ENCODE measurements at regions not wholly inside any gene's neighbourhood (a gene's known extent, or its start where the extent isn't known, plus 50 kb on each side); places are given as distances from the start of the nearest gene placed in this dataset.

DNA sequence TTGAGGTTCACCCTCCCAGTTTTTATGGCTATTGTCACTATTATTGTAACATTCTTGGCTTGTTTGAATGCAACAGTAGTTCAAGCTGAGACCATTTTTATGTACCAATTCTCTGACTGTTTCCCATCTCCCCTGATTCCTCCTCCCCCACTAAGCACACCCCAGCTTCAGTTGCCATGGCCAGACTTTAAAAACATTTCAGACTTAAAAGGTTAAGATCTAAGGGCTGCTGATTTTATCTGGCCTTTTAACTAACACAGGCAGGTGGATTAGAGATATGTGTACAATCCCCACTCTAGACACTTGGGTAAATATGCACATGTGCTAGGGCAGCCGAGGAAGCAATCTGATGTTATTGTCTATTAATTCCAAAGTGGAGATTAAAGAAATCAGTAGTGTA, 386.3 kb upstream of the NR2F2 start:
- no peaks in the 10 kb centered on the region for H4K20me1 ChIP-seq (ENCODE audit: insufficient read depth, low read length)
- H3K4me3 ChIP-seq (ENCODE audit: low read length), result no peak overlapping the region
- H3K36me3 ChIP-seq (replicated peaks; ENCODE audit: low read depth, low read length), result no peaks in the 10 kb centered on the region
- no peaks in the 10 kb centered on the region for H3K27me3 ChIP-seq (ENCODE audit: low read depth, low read length)
- no peak overlapping the region for H3K9ac ChIP-seq (ENCODE audit: low read length)
- H3K4me2 ChIP-seq (ENCODE audit: low read length), result no peak overlapping the region
- no peak overlapping the region for H3K27ac ChIP-seq (ENCODE audit: low read length)
- TF ChIP-seq EZH2phosphoT487 (IDR thresholded peaks at IDR 0.05; ENCODE audit: low read depth), result no peak
- no peak for TF ChIP-seq CTCF (IDR thresholded peaks at IDR 0.05; ENCODE audit: low read depth, low read length)
- no peaks in the 10 kb centered on the region for H3K9me3 ChIP-seq (ENCODE audit: insufficient read depth, low read length)
- no peaks in the 10 kb centered on the region for H3K4me1 ChIP-seq (ENCODE audit: low read length)
- H2AFZ ChIP-seq (ENCODE audit: low read depth, low read length), result no peak overlapping the region
- no peaks in the 10 kb centered on the region for H3K79me2 ChIP-seq (ENCODE audit: low read length)

GRCh38 chr15:95944661-95945255, 385.7 kb upstream of the NR2F2 start:
- H3K27ac ChIP-seq (ENCODE audit: low read length), result no peak overlapping the region

DNA sequence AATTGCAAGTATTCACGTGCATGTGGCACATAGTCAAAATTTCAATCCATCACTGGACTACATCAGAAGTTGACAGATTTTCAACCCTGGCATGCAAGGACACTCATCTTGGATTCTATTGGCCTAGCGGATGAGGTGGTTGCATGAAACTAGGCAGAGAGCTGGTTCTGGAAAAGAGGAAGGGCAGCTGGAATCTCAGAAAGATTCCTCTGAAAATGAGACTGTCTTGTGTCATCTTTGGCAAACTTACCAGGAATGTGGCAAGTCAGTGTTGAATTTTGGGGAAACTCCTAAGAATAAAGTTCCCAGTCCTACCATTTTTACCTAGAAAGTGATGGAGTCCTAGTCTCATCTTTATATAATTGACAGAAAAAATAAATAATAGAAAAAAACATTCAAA, 384.3 kb upstream of the NR2F2 start:
- no peaks in the 10 kb centered on the region for H3K9me3 ChIP-seq (ENCODE audit: insufficient read depth, low read length)
- no peaks in the 10 kb centered on the region for H3K27me3 ChIP-seq (ENCODE audit: low read depth, low read length)
- TF ChIP-seq CTCF (IDR thresholded peaks at IDR 0.05; ENCODE audit: low read depth, low read length), result no peak
- TF ChIP-seq EZH2phosphoT487 (IDR thresholded peaks at IDR 0.05; ENCODE audit: low read depth), result no peak
- no peak overlapping the region for H3K4me3 ChIP-seq (ENCODE audit: low read length)
- H3K4me1 ChIP-seq (ENCODE audit: low read length), result no peaks in the 10 kb centered on the region
- no peak overlapping the region for H3K4me2 ChIP-seq (ENCODE audit: low read length)
- no peak overlapping the region for H3K27ac ChIP-seq (ENCODE audit: low read length)
- no peaks in the 10 kb centered on the region for H3K36me3 ChIP-seq (replicated peaks; ENCODE audit: low read depth, low read length)
- no peak overlapping the region for H2AFZ ChIP-seq (ENCODE audit: low read depth, low read length)
- H3K79me2 ChIP-seq (ENCODE audit: low read length), result no peaks in the 10 kb centered on the region
- no peaks in the 10 kb centered on the region for H4K20me1 ChIP-seq (ENCODE audit: insufficient read depth, low read length)
- H3K9ac ChIP-seq (ENCODE audit: low read length), result no peak overlapping the region

More at GRCh38 chr15:95944661-95945255, 385.7 kb upstream of the NR2F2 start:
- Histone ChIP-seq H3K9ac (ENCODE audit: low read length) (no peak overlapping the region), H3K9me3 (ENCODE audit: insufficient read depth, low read length) (no peaks in the 10 kb centered on the region), H2AFZ (ENCODE audit: low read depth, low read length) (no peak overlapping the region), H3K79me2 (ENCODE audit: low read length) (no peaks in the 10 kb centered on the region), H3K27me3 (ENCODE audit: low read depth, low read length) (no peaks in the 10 kb centered on the region), H4K20me1 (ENCODE audit: insufficient read depth, low read length) (no peaks in the 10 kb centered on the region), H3K4me3 (ENCODE audit: low read length) (no peak overlapping the region), H3K4me1 (ENCODE audit: low read length) (no peaks in the 10 kb centered on the region), H3K36me3 (replicated peaks; ENCODE audit: low read depth, low read length) (no peaks in the 10 kb centered on the region), H3K4me2 (ENCODE audit: low read length) (no peak overlapping the region)
- TF ChIP-seq EZH2phosphoT487 (IDR thresholded peaks at IDR 0.05; ENCODE audit: low read depth), result no peak

GRCh38 chr15:95946926-95947325, 383.6 kb upstream of the NR2F2 start:
- no peaks in the 10 kb centered on the region for H4K20me1 ChIP-seq (ENCODE audit: insufficient read depth, low read length)
- TF ChIP-seq CTCF (IDR thresholded peaks at IDR 0.05; ENCODE audit: low read depth, low read length), result no peak
- no peak for TF ChIP-seq EZH2phosphoT487 (IDR thresholded peaks at IDR 0.05; ENCODE audit: low read depth)
- no peaks in the 10 kb centered on the region for H3K9me3 ChIP-seq (ENCODE audit: insufficient read depth, low read length)
- no peak overlapping the region for H2AFZ ChIP-seq (ENCODE audit: low read depth, low read length)
- H3K79me2 ChIP-seq (ENCODE audit: low read length), result no peaks in the 10 kb centered on the region
- no peak overlapping the region for H3K27ac ChIP-seq (ENCODE audit: low read length)
- H3K4me2 ChIP-seq (ENCODE audit: low read length), result no peak overlapping the region
- H3K36me3 ChIP-seq (replicated peaks; ENCODE audit: low read depth, low read length), result no peaks in the 10 kb centered on the region
- H3K4me3 ChIP-seq (ENCODE audit: low read length), result no peak overlapping the region
- H3K9ac ChIP-seq (ENCODE audit: low read length), result no peak overlapping the region
- H3K27me3 ChIP-seq (ENCODE audit: low read depth, low read length), result no peaks in the 10 kb centered on the region
- no peaks in the 10 kb centered on the region for H3K4me1 ChIP-seq (ENCODE audit: low read length)

Data from OCI-LY3 (cell line).